GM21723 (cell line): ENCODE measurements at regions not wholly inside any gene's neighbourhood (a gene's known extent, or its start where the extent isn't known, plus 50 kb on each side); places are given as distances from the start of the nearest gene placed in this dataset.

Source experiments
- ATAC-seq: cut with Tn5 transposase; IDR thresholded peaks from one replicate; pipeline ENCODE4 v1.9.1; 2021; ENCODE audit warnings: mild to moderate bottlenecking, moderate library complexity; ENCODE audit not compliant: unreplicated experiment

DNA sequence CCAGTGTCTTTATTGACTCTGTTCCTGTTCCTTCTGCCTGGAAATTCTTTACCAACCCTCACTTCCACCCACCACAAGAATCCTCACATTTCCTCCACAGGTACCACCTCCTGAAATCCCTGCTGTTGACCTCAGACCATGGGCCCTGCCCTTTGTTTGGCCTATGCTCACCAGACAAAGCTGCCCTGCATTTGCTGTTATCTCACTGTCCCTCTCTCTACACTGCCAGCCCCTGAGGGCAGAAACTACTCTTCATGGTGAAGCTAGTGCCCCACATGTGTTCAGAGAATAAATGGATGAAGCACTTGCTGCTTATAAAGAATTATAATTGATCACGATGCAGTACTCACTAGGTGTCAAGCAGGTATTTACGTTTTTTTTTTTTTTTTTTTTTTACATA, 608.4 kb downstream of the TSN start:
- ATAC-seq = no peak

DNA sequence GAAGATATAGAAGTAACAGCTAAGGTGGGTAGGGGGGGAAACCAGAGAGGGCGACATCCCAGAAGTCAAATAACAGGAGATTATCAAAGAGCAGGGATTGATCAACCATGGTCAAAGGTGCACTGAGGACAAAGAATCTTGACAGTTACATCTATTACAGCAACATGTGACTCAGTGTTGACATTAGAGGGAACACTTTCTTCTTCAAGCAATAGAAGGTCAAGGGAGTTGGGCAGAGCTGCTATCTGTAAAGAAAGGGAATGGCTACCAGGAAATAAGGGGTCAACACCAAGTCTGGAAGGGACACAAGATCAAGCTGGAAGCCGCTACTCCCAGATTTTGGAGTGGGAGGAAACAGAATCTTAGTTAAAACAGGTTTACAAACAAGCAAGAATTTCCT, 611.0 kb downstream of the TSN start:
- ATAC-seq = no peak

DNA sequence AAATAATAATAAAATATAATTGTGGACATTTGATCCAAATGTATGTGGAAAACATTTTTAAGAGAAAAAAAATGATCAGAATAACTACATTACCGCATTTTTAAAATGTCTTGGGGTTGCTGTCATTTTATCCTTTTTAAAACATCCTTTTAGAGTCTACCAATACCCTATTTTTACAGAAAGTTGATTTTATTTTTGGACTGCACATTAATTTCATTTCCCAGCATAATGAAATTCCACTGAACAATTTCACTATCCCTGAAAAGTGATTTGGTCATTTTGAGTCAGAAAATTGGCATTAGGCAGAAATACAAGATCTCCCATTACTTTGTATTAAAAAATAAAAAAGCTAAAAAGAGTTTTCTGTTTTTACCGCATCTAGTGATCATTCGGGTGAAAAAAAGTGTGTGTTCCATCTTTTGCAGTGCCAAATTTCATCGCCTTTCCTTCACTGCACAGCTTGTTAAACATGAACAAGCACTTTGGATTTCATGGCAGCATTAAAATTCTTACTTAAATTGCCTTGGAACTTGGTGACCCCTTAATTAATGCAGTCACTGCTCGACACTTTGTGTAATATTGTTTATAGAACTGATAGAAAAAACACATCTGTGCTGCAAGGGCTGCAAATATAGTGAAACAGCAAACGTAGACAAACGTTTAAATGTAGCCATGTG, 611.7 kb downstream of the TSN start:
- no peak for ATAC-seq

DNA sequence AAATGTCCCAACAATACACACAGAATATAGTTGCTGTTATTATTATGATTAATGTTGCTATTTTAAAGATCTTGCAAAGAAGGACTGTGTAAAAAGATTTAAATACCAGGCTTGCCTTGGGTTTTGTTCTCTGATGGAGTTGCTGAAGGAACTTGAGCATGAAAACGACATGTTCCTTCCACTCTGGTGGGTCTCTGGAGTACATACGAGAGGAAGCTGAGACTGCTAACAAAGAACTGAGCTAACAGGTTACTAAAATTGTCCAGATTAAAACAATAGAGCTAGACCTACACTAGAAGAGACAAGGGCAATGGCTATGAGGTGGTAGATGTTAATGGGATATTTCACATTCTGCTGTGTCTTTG, 612.2 kb downstream of the TSN start:
- ATAC-seq = no peak

DNA sequence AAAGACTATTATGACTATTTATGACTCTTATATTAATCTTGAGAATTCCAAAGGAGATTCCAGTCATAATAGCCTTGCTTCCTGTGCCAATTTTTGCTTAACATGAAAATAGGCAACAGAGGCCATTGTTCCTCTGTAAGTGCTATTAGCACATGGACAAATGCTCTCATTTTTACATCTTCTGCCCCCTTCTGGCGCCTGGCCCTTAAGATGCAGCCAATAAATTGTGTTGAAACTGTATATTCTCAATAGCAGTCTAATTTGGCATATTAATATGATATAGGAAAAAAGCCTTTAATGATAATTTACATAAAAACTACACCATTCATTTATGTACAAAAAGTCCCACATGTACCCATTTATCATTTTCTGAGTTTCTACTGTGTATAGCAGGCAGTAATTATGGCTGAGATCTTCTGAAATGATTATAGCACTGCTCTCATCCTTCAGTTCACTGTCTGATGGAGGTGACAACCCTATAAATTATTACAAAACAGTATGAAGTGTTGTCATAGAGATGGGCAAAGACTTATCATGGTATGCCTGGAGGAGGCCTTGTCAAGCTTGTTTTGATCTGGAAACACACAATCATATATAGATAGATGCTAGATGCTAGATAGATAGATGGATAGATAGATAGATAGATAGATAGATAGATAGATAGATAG, 613.3 kb downstream of the TSN start:
- no peak for ATAC-seq

DNA sequence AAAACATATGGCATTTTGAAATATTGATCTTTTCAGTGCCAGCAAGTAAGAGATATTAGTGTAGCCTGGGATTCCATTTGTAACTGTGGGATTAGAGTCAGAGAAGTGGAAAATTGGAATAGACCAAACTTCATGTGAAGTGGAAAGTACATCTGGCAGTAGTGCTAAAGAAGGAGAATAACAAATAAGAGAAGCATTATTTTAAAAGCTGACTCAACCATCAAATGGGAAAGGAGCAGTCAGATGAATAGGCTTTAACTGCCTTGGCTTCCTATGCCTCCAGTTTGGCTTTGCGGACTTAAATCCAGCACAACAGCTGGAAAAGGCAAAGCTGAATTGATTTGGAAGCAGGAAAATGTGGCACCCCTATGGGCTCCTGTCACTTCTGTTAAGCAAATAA, 623.1 kb downstream of the TSN start:
- no peak for ATAC-seq

DNA sequence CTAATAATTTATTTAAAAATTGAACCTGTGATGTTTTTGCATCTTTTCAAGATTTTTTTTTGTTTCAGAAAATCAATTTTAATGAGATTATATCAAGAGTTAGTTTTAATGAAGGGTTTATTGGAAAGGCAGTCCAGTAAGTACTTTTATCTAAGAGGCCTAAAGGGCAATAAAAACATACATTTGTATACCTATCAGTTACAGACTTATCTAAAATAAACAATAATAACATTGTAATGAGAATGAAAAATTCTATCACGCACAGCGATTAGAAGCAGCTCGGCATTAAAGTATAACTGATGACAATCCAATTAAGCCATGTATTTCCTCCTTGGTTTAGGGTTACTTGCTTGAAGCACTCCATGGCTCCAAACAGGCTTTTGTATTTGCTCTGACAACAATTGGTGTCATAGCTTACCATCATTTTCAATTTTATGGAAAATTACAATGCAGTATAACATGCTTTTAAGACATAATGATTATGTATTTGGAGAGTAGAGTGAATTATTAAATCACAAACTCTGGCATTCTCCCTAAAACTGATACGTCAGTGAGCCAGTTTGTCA, 629.4 kb downstream of the TSN start:
- no peak for ATAC-seq

DNA sequence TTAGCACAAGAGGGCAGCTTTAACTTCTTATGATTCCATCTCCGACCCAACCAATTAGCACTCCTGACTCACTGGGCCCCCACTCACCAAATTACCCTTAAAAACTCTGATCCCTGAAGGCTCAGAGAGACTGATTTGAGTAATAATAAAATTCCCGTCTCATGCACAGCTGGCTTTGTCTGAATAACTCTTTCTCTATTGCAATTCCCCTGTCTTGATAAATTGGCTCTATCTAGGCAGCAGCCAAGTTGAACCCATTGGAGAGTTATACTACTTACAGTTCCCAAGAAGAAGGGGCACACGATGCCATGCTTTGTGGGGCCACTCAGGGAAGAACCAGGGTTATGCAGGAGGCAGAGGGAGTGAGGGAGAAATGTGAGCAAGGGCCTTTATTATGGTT, 632.8 kb downstream of the TSN start:
- ATAC-seq = no peak

DNA sequence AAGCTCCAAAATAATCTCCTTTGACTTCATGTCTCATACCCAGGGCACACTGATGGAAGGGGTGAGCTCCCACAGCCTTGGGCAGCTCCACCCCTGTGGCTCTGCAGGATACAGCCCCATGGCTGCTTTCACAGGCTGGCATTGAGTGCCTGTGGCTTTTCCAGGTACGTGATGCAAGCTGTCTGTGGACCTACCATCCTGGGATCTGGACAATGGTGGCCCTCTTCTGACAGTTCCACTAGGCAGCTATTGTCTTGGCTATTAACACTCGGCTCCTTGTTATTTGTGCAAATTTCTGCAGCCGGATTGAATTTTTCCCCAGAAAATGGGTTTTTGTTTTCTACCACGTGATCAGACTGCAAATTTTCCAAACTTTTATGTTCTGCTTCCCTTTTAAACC, 634.2 kb downstream of the TSN start:
- ATAC-seq = no peak

DNA sequence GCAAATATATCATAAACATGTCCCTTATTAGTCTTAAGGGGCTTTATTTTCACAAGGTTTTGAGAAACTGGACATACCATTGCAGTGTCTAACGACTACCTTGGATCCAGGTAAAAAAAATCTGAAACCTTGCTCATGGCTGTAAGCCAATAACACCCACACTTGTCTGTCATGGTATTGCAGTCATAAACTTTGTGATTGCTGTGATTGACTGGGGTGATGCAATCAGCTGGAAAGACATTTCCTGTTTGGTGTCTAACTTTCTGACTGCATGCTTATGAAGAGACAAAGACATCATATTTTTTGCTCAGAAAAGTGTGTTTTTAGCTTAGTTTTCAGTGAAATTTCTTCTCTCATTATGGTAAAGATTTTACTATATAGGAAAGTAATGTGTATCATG, 635.0 kb downstream of the TSN start:
- no peak for ATAC-seq

DNA sequence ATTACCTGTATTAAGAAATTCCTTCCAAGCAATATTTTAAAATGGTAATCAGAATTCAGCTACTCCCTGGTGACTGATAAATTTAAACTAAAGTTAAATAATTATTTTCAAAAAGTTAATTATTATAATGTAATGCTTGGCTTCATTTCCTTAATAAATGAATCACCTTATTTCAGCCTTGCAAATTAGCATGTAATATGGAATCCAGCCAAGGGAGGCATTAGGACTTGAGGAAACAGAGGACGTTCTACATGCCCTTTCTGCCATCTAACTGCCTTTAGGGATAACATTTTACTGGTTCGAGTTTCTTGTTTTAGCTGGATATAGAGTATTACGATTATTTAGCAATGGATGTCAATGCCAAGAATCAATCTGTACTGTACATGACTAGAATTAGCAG, 636.3 kb downstream of the TSN start:
- ATAC-seq = no peak

DNA sequence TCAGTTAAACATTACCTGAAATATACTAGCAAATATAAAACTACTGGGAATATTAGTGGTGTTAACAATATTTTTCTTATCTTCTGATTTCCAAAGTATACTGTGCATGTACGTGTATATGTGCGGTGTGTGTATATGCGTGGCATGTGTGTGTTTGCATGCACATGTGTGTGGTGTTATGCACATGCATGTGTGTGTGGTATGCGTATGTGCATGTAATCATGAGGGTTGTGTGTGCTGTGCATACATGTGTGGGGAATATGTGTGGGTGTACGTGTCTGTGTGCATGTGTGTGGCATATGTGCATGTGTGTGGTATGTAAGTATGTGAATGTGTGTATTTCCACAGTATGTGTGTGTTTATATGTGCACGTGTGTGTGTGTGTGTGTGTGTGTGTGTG, 640.2 kb downstream of the TSN start:
- ATAC-seq = no peak

DNA sequence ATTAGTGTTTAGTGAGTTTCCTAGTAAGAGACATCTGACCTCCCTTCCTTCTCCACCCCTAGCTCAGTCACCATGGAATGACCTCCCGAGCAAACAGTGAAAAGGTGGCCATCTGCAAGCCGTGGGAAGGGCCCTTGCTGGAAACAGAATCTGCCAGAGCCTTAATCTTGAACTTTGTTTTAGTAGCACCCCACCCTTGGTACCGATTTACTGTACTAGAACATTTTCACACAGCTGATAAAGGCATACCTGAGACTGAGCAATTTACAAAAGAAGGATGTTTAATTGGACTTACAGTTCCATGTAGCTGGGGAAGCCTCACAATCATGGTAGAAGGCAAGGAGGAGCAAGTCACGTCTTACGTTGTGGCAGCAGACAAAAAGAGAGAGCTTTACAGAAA, 655.8 kb downstream of the TSN start:
- no peak for ATAC-seq

DNA sequence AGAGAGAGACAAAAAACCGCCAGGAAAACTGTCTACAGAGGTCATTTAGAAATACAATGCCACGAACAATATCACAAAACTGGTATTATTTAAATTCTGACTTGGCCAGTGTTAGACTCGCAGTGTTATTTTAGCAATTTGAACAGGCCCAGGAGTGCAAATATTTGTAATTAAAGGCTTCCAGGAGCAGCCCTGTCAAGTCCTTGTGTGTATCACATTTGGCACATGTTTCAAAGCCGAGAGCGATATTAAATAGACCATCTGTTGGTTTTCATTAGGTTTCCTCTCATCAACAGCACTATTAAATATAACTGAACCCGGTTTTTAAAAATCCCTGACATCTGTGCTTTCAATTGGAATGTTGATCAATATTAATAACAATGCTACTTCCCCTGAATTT, 656.9 kb downstream of the TSN start:
- no peak for ATAC-seq

DNA sequence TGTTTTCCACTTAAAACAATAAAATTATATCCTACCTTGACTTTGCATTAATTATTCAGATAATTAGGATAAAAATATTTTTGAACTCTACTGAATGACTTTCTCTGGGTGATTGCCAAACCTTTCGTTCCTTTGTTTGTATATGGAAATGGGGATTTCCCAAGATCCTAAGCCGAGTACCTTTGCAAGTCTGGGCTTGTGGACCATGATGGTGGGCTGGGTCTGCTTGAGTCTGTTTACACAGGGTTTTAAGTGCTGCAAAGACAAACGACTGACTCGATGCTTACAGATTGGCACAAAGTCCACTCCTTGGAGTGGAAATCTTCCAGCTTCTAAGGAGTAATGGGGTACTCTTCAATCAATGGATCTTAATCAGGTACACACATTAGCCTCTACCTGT, 659.5 kb downstream of the TSN start:
- no peak for ATAC-seq

DNA sequence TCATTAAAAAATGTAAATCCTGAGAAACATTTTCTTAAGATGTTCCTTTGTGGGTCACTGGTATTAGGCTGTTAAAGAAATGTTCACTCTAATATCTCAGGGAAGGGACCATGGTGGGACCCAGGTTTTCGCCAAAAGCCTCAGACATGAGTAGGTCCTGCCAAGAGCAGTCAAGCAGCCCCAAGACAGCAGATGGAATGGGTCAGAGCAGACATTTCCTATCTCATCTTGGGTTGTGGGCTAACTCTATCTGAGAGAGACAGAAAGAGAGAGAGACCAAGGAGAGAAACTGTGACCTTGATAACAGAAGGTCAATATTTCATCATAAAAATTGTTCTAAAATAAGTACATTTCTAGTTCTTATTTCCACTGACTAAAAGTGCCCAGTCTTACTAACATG, 661.7 kb downstream of the TSN start:
- no peak for ATAC-seq

DNA sequence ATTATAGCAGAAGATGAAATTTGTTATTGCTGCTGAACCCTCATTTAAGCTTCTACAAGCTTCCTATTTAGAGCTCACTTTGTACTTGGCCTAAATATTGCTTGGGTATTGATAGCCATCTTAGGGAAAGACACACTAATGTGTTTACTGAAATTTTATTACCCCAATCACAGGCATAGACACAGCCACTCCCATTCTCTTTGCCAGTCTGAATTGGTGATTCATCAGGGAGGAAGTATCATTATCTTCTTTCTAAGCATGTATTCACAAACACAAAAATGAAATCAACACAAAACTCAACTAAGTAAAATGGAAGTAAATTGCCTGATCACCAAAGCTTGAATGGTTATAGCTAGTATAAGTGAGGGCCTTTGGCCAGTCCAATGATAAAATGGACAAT, 666.3 kb downstream of the TSN start:
- ATAC-seq = no peak

DNA sequence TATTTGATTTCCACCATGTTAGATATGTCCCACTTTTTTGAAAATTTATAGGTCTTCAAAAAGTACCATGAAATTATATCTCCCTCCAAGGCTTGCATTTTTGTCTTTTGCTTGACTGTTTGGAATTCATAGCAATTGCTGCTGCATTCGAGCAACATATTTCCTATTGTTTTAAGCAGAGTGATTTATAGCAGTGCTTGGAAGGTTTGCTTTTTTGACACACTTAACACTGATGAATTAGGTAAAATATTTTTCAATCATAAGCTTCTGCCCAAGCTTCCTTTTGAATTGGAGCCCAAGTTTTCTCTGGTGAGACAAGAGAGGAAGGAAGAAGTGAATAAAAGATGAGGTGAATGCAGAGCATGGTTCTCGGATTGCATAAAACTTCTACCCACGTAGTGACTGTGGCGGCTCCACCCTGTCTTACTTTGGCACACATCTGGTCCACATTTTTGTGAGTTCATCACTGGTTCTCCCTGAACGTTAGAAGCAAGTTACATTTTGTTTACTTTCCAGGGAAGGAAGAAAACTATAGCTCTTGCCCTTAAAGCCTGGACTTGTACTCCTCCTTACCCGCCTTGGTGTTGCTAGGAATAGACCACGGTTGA, 667.0 kb downstream of the TSN start:
- no peak for ATAC-seq

DNA sequence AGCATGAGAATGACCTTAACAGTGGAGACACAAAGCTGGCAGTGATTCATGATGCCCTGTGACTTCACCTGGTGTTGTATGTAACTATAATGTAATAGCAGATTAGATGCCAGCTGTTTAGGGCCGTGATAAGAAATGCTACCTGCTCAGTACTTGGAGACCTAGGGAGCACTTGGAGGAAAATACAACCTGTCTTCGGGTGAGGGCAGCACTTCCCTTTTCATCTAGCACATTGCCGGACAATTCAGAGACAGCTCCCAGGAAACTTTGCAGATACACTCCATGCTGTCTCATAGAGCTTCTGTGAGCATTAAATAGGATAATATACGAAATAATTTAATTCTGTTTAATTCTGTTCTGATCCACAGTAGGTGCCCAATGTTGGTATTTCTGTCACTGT, 668.5 kb downstream of the TSN start:
- no peak for ATAC-seq

DNA sequence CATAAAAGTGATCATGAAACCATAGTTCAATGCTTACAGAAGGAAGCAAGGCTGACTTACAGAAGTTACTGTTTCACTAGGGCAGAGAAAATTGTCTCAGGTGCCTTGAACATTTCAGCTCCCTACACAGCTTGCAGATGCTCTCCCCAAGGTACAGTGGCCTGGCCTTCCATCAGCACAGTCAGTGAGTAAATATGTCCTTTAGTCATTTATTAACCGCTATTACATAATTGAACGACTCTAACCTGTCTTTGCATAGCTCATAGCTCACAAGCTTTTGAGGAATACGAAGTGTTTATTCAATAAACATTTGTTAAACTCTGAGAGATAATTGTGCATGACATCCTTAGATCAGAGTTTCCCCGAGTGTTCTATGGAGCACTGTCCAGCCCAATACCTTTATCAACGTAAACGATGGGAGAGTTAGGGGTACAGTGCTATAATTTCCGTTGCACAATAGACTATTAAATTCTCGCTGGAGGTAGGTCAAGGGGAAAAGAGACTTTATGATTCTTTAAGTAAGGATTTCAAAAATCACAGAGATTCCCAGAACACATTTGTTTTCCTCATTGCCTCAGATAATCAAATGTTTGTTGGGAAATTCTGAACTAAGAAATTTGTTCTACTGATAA, 677.8 kb downstream of the TSN start:
- ATAC-seq = no peak

DNA sequence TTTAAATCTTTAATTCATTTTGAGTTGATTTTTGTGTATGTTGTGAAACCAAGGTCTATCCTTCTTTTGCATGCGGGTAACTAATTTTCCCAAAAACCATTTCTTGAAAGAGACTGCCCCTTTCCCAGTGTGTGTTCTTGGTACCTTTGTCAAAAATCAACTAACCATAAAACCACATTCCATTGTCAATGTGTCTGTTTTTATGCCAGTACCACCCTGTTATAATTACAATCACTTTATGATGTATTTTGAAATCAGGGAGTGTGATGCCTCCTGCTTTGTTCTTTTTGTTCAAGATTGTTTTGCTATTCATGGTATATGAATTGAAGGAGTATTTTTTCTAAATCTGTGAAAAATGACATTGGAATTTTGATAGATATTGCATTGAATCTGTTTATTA, 689.6 kb downstream of the TSN start:
- no peak for ATAC-seq

DNA sequence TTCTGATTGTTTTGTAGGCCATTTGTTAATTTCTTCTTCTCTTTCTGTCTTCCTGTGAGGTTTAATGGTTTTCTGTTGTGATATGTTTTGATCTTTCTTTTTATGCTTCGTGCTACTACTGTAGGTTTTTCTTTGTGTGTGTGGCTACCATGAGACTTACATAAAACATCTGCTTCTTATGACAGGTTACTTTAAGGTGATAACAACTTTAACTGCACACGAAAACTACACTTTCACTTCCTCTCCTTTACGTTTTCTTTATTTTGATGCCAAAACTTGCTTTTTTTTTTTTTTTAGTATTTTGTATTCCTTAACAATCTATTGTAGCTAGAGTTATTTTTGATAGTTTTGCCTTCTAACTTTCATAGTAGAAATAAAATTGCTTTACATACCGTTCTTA, 691.3 kb downstream of the TSN start:
- no peak for ATAC-seq
